SW480 (cell line): ENCODE measurements at regions not wholly inside any gene's neighbourhood (a gene's known extent, or its start where the extent isn't known, plus 50 kb on each side); places are given as distances from the start of the nearest gene placed in this dataset.
"Not testable (repeated sequence)": the region's sequence is repeated elsewhere in the genome, so short reads cannot be mapped to it uniquely, and the experiment has no call there.

Experiments used
- DNase-seq: peaks from one replicate; pipeline ENCODE4 v3.0.0-alpha.2; 2016; ENCODE audit warnings: low spot score

DNA sequence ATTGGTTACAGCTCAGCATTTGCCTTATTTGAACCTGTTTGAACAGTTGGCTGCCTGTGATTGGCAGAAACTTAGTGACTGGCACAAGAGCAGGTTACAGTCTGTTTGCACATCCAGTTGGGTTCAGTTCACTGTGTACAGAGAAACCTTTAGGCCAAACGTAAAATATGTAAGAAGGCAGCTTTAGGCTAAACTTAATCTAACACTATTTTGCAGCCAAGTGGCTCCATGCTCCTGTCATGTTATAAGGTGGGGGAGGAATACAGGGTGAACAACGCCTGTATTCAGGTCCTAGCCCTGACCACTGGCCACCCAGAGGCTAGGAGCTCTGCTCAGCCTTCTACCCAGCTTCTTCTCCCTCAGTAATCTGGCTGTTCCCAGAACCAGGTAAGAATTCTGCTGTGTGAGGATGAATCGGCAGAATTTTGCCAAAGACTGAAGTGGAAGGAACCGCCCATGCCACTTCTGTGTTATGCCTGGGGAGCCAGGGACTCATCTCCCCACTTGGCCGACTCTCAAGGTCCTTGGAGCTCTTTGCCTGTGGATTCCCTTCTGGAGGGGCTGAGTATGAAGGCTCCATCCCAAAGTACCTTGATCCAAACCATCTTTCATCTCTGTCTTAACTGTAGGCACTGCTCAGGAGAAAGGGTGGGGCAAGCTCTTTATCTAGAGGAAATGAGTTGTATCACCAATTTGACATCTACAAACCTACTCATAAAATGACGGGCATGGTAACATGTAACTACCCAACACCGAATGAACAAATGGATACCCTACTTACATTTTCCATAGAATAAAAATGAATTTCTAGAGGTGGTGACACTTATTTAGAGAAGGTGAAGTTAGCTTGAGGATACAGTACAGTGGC lies 164.4 kb upstream of the NAMPT start:
- no peak for DNase-seq

GRCh38 chr7:106448346-106448991 lies 163.7 kb upstream of the NAMPT start:
- no peak for DNase-seq

GRCh38 chr7:106447318-106447847 lies 162.6 kb upstream of the NAMPT start:
- no peak for DNase-seq

DNA sequence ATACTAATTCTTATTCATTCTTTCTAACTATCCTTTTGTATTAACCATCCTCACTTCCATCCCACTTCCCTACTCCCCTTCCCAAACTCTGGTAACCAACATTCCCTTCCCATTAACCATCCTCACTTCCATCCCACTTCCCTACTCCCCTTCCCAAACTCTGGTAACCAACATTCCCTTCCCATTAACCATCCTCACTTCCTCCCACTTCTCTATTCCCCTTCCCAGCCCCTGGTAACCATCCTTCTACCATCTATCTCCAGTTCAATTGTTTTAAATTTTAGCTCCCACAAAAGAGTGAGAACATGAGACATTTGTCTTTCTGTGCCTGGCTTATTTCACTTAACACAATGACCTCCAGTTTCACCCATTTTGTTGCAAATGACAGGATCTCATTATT lies 160.6 kb upstream of the NAMPT start:
- DNase-seq = not testable (repeated sequence)

- DNase-seq = no peak
Observed at GRCh38 chr7:106444068-106444655, 159.4 kb upstream of the NAMPT start.

DNA sequence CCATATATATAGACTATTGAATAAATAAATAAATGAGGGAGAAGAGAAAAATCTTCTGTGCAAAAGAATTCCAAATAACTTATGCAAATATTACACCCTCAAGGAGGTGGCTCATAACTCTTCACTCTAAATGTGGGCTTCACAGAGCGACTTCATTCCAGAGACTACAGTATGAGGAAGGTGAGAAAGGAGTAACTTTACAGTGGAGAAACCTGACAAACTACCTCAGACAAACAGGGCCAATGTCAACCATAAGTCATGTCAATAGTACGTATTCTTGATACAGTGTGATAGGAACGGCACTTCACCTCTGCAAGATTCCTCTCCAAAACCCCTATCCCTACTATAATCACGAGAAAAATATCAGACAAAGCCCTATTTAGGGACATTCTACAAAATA lies 158.4 kb upstream of the NAMPT start:
- no peak for DNase-seq

- no peak for DNase-seq
Observed at GRCh38 chr7:106442476-106442875, 157.7 kb upstream of the NAMPT start.

- DNase-seq = not testable (repeated sequence)
Observed at GRCh38 chr7:106441343-106441742, 156.6 kb upstream of the NAMPT start.

GRCh38 chr7:106436933-106437332 lies 152.2 kb upstream of the NAMPT start:
- not testable (repeated sequence) for DNase-seq

DNA sequence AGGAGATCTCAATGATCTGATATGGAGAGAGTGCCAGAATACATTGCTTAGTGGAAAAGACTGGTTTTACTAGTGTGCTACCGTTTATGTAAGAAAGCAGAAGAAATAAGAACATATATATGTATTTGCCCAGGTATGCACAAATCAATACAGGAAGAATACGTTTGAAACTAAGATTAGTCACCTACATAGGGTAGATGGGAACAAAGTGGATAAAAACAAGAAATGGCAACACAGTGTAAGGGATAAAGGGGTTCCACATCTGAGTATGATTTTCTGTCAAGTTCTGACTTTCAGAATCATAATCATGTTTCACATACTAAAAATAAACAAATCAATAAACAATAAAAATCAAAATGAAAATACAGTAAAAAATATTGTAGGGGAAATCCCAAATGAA lies 148.6 kb upstream of the NAMPT start:
- DNase-seq = no peak

GRCh38 chr7:106430535-106431455 lies 146.0 kb upstream of the NAMPT start:
- DNase-seq = no peak

- DNase-seq = no peak
Observed at GRCh38 chr7:106430103-106430502, 145.3 kb upstream of the NAMPT start.

DNA sequence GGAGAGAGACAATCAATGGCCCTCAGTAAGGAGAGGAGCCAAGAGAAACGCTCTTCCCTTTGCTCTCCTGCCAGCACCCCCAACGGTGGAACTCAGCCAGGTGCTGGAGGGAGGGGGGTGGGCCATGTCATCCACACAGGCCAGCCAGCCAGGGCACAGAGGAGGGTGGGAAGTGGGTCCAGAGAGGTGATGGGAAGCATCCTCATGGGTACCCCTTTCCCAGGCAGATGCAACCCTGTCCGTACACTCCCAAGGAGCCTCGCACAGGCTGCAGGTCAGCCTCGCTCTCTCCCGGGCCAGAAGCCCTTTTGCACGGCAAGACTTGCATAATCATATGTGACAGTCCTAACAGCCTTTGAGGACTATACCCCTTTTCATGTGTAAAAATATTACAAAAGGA lies 142.0 kb upstream of the NAMPT start:
- DNase-seq = no peak

GRCh38 chr7:106425017-106425719 lies 140.4 kb upstream of the NAMPT start:
- DNase-seq = peak; percentile 26

GRCh38 chr7:106424476-106425016 lies 139.8 kb upstream of the NAMPT start:
- no peak for DNase-seq

- no peak for DNase-seq
Observed at GRCh38 chr7:106423821-106424475, 139.2 kb upstream of the NAMPT start.

DNA sequence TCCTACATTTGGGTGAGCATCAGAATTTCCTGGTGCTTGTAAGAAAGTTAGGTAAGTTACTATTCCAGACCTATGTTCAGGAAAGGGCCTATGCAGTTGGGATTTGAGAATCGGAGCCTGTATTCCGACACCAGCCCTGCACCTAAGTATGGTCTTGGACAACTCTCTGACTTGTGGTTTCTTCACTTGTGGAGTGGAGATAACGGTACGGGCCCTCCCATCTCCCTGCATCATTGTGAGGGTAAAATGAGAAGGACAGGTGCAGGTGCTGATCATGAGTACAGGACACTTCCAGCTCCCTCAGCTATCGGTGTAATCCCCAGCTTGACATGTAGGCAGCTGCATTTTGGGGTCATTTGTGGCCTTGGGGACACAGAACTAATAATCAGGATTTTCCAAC lies 138.3 kb upstream of the NAMPT start:
- no peak for DNase-seq

DNA sequence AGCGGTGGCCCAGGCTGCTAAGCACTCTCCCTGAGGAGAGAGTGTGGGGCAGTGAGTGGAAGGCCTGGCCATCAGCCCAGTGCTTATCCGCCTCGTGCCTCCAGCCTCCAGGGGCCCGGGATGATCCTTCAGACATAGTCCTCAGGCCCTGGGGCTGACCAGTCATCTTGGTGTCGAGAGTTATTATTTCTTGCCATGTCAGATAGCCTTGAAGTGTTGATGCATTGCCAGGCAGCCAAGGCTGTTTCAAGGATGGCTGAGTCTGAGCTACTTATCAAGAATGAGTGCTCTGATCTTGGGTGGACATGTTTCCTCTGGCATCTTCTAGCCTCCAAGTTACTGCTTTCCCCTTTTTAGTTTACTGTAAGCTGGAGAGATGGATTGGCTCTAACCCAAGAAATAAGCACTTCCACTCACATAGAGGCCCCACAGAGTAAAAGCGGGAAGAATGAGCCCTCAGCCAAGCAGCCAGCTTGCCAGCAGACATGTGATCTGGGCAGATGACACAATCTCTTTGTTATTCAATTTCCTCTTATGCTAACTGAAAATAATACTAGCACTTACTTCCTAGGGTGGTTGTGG lies 136.5 kb upstream of the NAMPT start:
- no peak for DNase-seq

GRCh38 chr7:106420736-106421135 lies 136.0 kb upstream of the NAMPT start:
- no peak for DNase-seq

GRCh38 chr7:106420210-106420609 lies 135.4 kb upstream of the NAMPT start:
- DNase-seq = no peak
